ENCODE measurements at regions not wholly inside any gene's neighbourhood (a gene's known extent, or its start where the extent isn't known, plus 50 kb on each side); places are given as distances from the start of the nearest gene placed in this dataset.

DNA sequence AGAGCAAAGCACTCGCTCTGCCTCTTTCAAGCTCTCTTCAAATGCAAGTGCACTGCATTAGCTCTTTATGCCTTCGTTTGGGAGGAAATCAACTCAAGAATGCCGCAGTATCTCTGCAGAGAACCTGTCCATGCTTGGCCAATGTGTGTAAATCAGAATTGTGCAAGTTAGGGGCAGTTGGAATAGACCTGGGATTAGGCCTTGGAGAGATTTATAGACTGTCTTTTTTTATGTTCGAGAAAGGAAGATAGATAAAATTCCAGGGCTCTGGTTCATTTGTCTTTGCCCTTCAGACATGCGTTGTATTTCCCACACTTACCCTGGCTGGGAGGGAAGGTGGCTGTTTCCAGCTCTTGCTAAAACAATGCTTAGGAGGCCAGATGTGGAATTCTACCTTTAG lies 163.7 kb downstream of the MOBP start:
- TF ChIP-seq, protein P1, sequence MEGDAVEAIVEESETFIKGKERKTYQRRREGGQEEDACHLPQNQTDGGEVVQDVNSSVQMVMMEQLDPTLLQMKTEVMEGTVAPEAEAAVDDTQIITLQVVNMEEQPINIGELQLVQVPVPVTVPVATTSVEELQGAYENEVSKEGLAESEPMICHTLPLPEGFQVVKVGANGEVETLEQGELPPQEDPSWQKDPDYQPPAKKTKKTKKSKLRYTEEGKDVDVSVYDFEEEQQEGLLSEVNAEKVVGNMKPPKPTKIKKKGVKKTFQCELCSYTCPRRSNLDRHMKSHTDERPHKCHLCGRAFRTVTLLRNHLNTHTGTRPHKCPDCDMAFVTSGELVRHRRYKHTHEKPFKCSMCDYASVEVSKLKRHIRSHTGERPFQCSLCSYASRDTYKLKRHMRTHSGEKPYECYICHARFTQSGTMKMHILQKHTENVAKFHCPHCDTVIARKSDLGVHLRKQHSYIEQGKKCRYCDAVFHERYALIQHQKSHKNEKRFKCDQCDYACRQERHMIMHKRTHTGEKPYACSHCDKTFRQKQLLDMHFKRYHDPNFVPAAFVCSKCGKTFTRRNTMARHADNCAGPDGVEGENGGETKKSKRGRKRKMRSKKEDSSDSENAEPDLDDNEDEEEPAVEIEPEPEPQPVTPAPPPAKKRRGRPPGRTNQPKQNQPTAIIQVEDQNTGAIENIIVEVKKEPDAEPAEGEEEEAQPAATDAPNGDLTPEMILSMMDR (IDR thresholded peaks at IDR 0.05), result no peak
- TF ChIP-seq POLR2A (IDR thresholded peaks at IDR 0.05), result no peak
